ENCODE measurements at regions not wholly inside any gene's neighbourhood (a gene's known extent, or its start where the extent isn't known, plus 50 kb on each side); places are given as distances from the start of the nearest gene placed in this dataset.
A peak's percentile ranks its signal among the peaks of the same experiment; 100 is the strongest.
"Not testable (repeated sequence)": the region's sequence is repeated elsewhere in the genome, so short reads cannot be mapped to it uniquely, and the experiment has no call there.

- H3K27ac ChIP-seq (ENCODE audit: poor library complexity, severe bottlenecking), result no peak overlapping the region
- DNase-seq (ENCODE audit: low spot score), result no peak
- H3K4me3 ChIP-seq (ENCODE audit: severe bottlenecking), result no peak overlapping the region
- TF ChIP-seq CTCF (IDR thresholded peaks at IDR 0.05; ENCODE audit: poor library complexity, severe bottlenecking), result no peak
- H3K9me3 ChIP-seq (ENCODE audit: severe bottlenecking), result no peaks in the 10 kb centered on the region
- no peaks in the 10 kb centered on the region for H3K36me3 ChIP-seq (ENCODE audit: low read depth)
- no peaks in the 10 kb centered on the region for H3K27me3 ChIP-seq (ENCODE audit: insufficient read depth, poor library complexity, severe bottlenecking)
- ATAC-seq (ENCODE audit: low read depth), result no peak
- no peaks in the 10 kb centered on the region for H3K4me1 ChIP-seq (ENCODE audit: insufficient read depth, poor library complexity, severe bottlenecking)
Observed at GRCh38 chr1:242946206-242946605, 308.9 kb downstream of the CEP170 start.

GRCh38 chr1:242936725-242937124, 318.4 kb downstream of the CEP170 start:
- H3K36me3 ChIP-seq (ENCODE audit: low read depth); H3K4me3 ChIP-seq (ENCODE audit: severe bottlenecking); H3K9me3 ChIP-seq (ENCODE audit: severe bottlenecking); H3K27me3 ChIP-seq (ENCODE audit: insufficient read depth, poor library complexity, severe bottlenecking); DNase-seq (ENCODE audit: low spot score); H3K4me1 ChIP-seq (ENCODE audit: insufficient read depth, poor library complexity, severe bottlenecking); ATAC-seq (ENCODE audit: low read depth); H3K27ac ChIP-seq (ENCODE audit: poor library complexity, severe bottlenecking): not testable (repeated sequence)

GRCh38 chr1:242924717-242925116, 330.4 kb downstream of the CEP170 start:
- H3K36me3 ChIP-seq (ENCODE audit: low read depth); ATAC-seq (ENCODE audit: low read depth); H3K4me1 ChIP-seq (ENCODE audit: insufficient read depth, poor library complexity, severe bottlenecking); H3K27me3 ChIP-seq (ENCODE audit: insufficient read depth, poor library complexity, severe bottlenecking); H3K27ac ChIP-seq (ENCODE audit: poor library complexity, severe bottlenecking); DNase-seq (ENCODE audit: low spot score); H3K4me3 ChIP-seq (ENCODE audit: severe bottlenecking); H3K9me3 ChIP-seq (ENCODE audit: severe bottlenecking): not testable (repeated sequence)

- DNase-seq (ENCODE audit: low spot score); H3K9me3 ChIP-seq (ENCODE audit: severe bottlenecking); H3K4me3 ChIP-seq (ENCODE audit: severe bottlenecking); H3K27ac ChIP-seq (ENCODE audit: poor library complexity, severe bottlenecking); H3K27me3 ChIP-seq (ENCODE audit: insufficient read depth, poor library complexity, severe bottlenecking); H3K36me3 ChIP-seq (ENCODE audit: low read depth); ATAC-seq (ENCODE audit: low read depth); H3K4me1 ChIP-seq (ENCODE audit: insufficient read depth, poor library complexity, severe bottlenecking): not testable (repeated sequence)
Observed at GRCh38 chr1:242923603-242924002, 331.5 kb downstream of the CEP170 start.

GRCh38 chr1:242914729-242915128, 340.4 kb downstream of the CEP170 start:
- not testable (repeated sequence) for H3K27ac ChIP-seq (ENCODE audit: poor library complexity, severe bottlenecking); DNase-seq (ENCODE audit: low spot score); H3K9me3 ChIP-seq (ENCODE audit: severe bottlenecking); ATAC-seq (ENCODE audit: low read depth); H3K36me3 ChIP-seq (ENCODE audit: low read depth); H3K4me3 ChIP-seq (ENCODE audit: severe bottlenecking); H3K4me1 ChIP-seq (ENCODE audit: insufficient read depth, poor library complexity, severe bottlenecking); H3K27me3 ChIP-seq (ENCODE audit: insufficient read depth, poor library complexity, severe bottlenecking)

GRCh38 chr1:242912855-242913254, 342.2 kb downstream of the CEP170 start:
- not testable (repeated sequence) for H3K4me3 ChIP-seq (ENCODE audit: severe bottlenecking); ATAC-seq (ENCODE audit: low read depth); H3K4me1 ChIP-seq (ENCODE audit: insufficient read depth, poor library complexity, severe bottlenecking); H3K36me3 ChIP-seq (ENCODE audit: low read depth); H3K9me3 ChIP-seq (ENCODE audit: severe bottlenecking); DNase-seq (ENCODE audit: low spot score); H3K27ac ChIP-seq (ENCODE audit: poor library complexity, severe bottlenecking); H3K27me3 ChIP-seq (ENCODE audit: insufficient read depth, poor library complexity, severe bottlenecking)

GRCh38 chr1:242900558-242900957, 354.5 kb downstream of the CEP170 start:
- H3K4me3 ChIP-seq (ENCODE audit: severe bottlenecking); H3K36me3 ChIP-seq (ENCODE audit: low read depth); DNase-seq (ENCODE audit: low spot score); H3K27me3 ChIP-seq (ENCODE audit: insufficient read depth, poor library complexity, severe bottlenecking); H3K27ac ChIP-seq (ENCODE audit: poor library complexity, severe bottlenecking); H3K4me1 ChIP-seq (ENCODE audit: insufficient read depth, poor library complexity, severe bottlenecking); H3K9me3 ChIP-seq (ENCODE audit: severe bottlenecking); ATAC-seq (ENCODE audit: low read depth): not testable (repeated sequence)

- no peak overlapping the region for H3K27ac ChIP-seq (ENCODE audit: poor library complexity, severe bottlenecking)
- no peak for DNase-seq (ENCODE audit: low spot score)
- H3K27me3 ChIP-seq (ENCODE audit: insufficient read depth, poor library complexity, severe bottlenecking), result no peaks in the 10 kb centered on the region
- H3K4me3 ChIP-seq (ENCODE audit: severe bottlenecking), result no peak overlapping the region
- H3K4me1 ChIP-seq (ENCODE audit: insufficient read depth, poor library complexity, severe bottlenecking), result no peaks in the 10 kb centered on the region
- no peak for TF ChIP-seq CTCF (IDR thresholded peaks at IDR 0.05; ENCODE audit: poor library complexity, severe bottlenecking)
- ATAC-seq (ENCODE audit: low read depth), result peak; percentile 48; the same call in 1 of the 3 replicates
- no peaks in the 10 kb centered on the region for H3K36me3 ChIP-seq (ENCODE audit: low read depth)
- H3K9me3 ChIP-seq (ENCODE audit: severe bottlenecking), result no peaks in the 10 kb centered on the region
Observed at GRCh38 chr1:242890192-242890741, 364.8 kb downstream of the CEP170 start.

Measured in RWPE2 (cell line).